ENCODE measurements at regions not wholly inside any gene's neighbourhood (a gene's known extent, or its start where the extent isn't known, plus 50 kb on each side); places are given as distances from the start of the nearest gene placed in this dataset.

- DNase-seq (ENCODE audit: low spot score), result no peak
- Histone ChIP-seq H3K9me3 (no peaks in the 10 kb centered on the region), H3K4me1 (replicated peaks) (no peaks in the 10 kb centered on the region), H3K4me3 (no peak overlapping the region), H3K27me3 (replicated peaks; ENCODE audit: insufficient read depth) (no peaks in the 10 kb centered on the region), H3K36me3 (no peaks in the 10 kb centered on the region), H3K27ac (no peak overlapping the region)
- intact Hi-C loops (cut with DNase I), result no loop called here
- 77% methylated on average over 7 of the region's 7 CpGs for WGBS
- TF ChIP-seq CTCF (IDR thresholded peaks at IDR 0.05), result no peak
- no peak for TF ChIP-seq POLR2AphosphoS5 (IDR thresholded peaks at IDR 0.05)
- no peak for TF ChIP-seq POLR2A (IDR thresholded peaks at IDR 0.05)
Measured at GRCh38 chr3:5757213-5757804, 569.8 kb downstream of the EDEM1 start.

GRCh38 chr3:5758699-5759098 lies 571.2 kb downstream of the EDEM1 start:
- no peaks in the 10 kb centered on the region for H3K36me3 ChIP-seq
- no peaks in the 10 kb centered on the region for H3K9me3 ChIP-seq
- H3K4me1 ChIP-seq (replicated peaks), result no peaks in the 10 kb centered on the region
- DNase-seq (ENCODE audit: low spot score), result no peak
- WGBS, result 92% methylated on average over 6 of the region's 6 CpGs
- H3K27ac ChIP-seq, result no peak overlapping the region
- intact Hi-C loops (cut with DNase I), result no loop called here
- no peak overlapping the region for H3K4me3 ChIP-seq
- no peak for TF ChIP-seq CTCF (IDR thresholded peaks at IDR 0.05)
- TF ChIP-seq POLR2A (IDR thresholded peaks at IDR 0.05), result no peak
- no peak for TF ChIP-seq POLR2AphosphoS5 (IDR thresholded peaks at IDR 0.05)
- H3K27me3 ChIP-seq (replicated peaks; ENCODE audit: insufficient read depth), result no peaks in the 10 kb centered on the region

GRCh38 chr3:5762506-5762905 lies 575.0 kb downstream of the EDEM1 start:
- intact Hi-C loops (cut with DNase I), result no loop called here
- Histone ChIP-seq H3K4me3 (no peak overlapping the region), H3K4me1 (replicated peaks) (no peaks in the 10 kb centered on the region), H3K36me3 (no peaks in the 10 kb centered on the region), H3K27ac (no peak overlapping the region), H3K27me3 (replicated peaks; ENCODE audit: insufficient read depth) (no peaks in the 10 kb centered on the region), H3K9me3 (no peaks in the 10 kb centered on the region)
- TF ChIP-seq CTCF (IDR thresholded peaks at IDR 0.05), result no peak
- TF ChIP-seq POLR2AphosphoS5 (IDR thresholded peaks at IDR 0.05), result no peak
- no peak for TF ChIP-seq POLR2A (IDR thresholded peaks at IDR 0.05)
- DNase-seq (ENCODE audit: low spot score), result no peak
- WGBS, result 87% methylated on average over 3 of the region's 3 CpGs

GRCh38 chr3:5766848-5767247 lies 579.3 kb downstream of the EDEM1 start:
- no peak overlapping the region for H3K27ac ChIP-seq
- no peaks in the 10 kb centered on the region for H3K4me1 ChIP-seq (replicated peaks)
- intact Hi-C loops (cut with DNase I), result no loop called here
- H3K4me3 ChIP-seq, result no peak overlapping the region
- no peak for DNase-seq (ENCODE audit: low spot score)
- no peaks in the 10 kb centered on the region for H3K9me3 ChIP-seq
- H3K27me3 ChIP-seq (replicated peaks; ENCODE audit: insufficient read depth), result no peaks in the 10 kb centered on the region
- TF ChIP-seq CTCF (IDR thresholded peaks at IDR 0.05), result no peak
- WGBS, result 12% methylated on average over 1 of the region's 1 CpG
- no peaks in the 10 kb centered on the region for H3K36me3 ChIP-seq

- no peak for TF ChIP-seq POLR2AphosphoS5 (IDR thresholded peaks at IDR 0.05)
- TF ChIP-seq CTCF (IDR thresholded peaks at IDR 0.05), result no peak
- TF ChIP-seq POLR2A (IDR thresholded peaks at IDR 0.05), result no peak
- H3K4me3 ChIP-seq, result no peak overlapping the region
- intact Hi-C loops (cut with DNase I), result no loop called here
- WGBS, result 92% methylated on average over 2 of the region's 2 CpGs
- DNase-seq (ENCODE audit: low spot score), result no peak
- H3K36me3 ChIP-seq, result no peaks in the 10 kb centered on the region
- H3K9me3 ChIP-seq, result no peaks in the 10 kb centered on the region
- H3K27ac ChIP-seq, result no peak overlapping the region
- H3K4me1 ChIP-seq (replicated peaks), result no peaks in the 10 kb centered on the region
- H3K27me3 ChIP-seq (replicated peaks; ENCODE audit: insufficient read depth), result no peaks in the 10 kb centered on the region
Measured at GRCh38 chr3:5767304-5767703, 579.8 kb downstream of the EDEM1 start.

Data from prostate gland (tissue), 2 donors.